ENCODE measurements at regions not wholly inside any gene's neighbourhood (a gene's known extent, or its start where the extent isn't known, plus 50 kb on each side); places are given as distances from the start of the nearest gene placed in this dataset.

DNA sequence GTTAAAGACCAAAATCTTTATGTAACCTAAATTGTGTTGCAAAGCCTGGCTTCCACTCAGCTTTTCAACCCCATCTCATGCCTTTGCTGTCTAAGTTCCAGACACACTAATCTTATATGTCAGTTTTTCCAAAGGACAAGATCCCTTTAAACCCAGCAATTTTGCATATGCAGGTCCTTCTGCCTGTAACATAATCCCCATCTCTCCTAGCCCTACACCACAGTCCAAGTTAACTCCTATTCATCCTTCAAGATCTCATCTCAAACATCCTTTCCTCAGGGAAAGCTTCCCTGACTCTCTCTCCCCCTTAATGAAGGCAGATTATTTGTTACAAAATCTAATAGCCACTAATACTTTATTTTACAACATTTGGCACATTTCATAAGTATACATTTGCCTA, 366.3 kb downstream of the PLPP3 start:
- no peak for DNase-seq

DNA sequence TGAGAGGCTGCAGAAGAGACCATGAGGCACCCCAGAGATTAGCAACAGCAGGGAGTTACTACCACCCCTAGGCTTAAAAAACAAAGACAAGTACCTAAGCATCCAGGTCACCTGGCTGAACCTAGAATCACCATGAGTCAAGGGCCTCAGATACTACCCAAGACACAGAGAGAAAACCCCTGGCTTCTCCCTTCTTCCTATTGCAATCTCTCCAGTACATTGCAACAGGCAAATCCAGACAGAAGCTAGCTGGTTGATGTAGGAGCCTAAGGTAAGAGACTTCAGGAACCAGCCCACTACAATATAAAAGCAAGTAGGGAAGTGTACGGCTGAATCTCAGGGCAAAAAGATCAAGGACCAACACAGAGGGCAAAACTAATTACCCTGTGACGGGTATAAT, 367.2 kb downstream of the PLPP3 start:
- DNase-seq = no peak

DNA sequence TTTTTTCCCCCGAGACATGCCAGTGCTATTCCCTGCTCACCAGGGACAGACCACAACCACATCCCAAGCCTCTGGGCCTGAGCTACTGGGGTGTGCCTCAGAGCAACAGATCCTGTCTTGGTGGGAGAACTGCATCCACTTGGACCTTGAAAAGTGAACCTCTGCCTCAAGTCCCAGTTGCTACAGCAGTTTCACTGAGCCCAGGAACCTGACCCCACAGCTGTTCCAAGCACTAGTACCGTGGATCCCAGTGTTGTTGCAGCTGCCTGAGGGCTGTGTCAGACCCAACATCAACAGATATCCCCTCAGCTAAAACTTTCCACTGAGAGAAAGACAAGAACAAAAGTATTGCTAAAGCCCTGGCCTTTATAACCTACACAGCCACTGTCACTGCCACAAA, 373.0 kb downstream of the PLPP3 start:
- DNase-seq = no peak

DNA sequence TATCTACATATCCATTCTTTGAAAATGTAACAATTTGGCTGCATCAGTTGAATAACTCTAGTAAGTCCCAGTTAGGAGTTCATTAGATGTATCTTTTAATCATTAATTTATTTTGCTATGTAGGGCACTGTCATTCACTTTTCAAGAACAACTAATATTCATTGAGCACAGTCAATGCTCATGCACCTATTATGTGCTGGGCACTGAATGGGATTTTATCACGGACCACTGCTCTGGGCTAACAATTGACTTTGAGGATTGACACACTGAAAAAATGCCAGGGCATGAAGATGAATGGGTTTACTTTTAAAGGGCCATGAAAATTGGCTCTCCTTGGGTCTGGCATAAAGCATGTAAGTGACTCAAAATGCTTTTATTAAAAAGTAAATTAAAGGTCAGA, 375.2 kb downstream of the PLPP3 start:
- no peak for DNase-seq

DNA sequence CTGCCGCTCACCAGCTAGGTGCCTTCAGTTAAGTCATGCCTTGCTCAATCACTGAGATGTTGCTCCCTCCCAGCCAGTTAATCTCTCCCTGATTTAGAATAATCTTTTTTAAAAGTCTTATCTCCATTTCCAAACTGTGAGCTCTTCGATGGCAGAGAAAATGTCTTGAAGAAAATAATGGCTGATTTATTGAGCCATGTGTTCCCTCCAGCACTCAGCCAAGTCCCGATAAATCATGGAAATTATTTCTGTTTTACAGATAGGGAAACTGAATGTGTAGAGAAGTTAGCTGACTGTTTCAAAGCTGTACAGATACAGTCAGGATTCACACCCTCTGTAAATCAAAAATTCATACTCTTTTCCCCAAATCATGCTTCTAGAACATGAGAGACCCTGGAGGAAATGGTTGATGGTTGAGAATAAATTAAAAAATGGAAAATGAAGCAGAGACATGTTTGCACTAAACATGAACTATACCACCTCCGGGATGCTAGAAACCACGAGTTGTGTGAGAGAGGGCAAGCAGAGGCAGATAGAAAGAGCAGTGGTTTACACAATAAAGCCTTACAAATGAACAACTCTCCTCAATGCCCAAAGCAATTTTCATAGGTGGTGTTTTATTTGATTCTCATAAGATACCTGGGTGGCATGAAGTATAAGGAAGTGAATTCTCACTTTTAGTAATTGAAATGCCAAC, 376.4 kb downstream of the PLPP3 start:
- DNase-seq = no peak

DNA sequence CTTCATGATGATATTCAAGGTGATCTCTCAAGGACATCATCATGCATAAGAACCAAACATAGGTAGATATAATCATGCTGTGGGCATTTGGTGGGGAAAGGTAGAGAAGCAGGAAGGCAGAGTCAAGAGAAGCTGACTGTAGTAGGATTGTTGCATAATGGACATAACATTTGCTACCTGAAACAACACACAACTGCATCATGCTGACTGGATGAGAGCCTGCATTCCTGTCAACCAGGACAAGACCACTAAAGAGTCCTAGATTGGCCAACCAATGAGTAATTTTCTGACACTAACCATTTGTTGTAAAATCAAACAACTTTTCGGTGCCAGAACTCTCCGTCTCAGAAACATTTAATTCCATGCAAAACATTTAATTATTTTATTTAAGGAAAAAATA, 377.2 kb downstream of the PLPP3 start:
- no peak for DNase-seq

DNA sequence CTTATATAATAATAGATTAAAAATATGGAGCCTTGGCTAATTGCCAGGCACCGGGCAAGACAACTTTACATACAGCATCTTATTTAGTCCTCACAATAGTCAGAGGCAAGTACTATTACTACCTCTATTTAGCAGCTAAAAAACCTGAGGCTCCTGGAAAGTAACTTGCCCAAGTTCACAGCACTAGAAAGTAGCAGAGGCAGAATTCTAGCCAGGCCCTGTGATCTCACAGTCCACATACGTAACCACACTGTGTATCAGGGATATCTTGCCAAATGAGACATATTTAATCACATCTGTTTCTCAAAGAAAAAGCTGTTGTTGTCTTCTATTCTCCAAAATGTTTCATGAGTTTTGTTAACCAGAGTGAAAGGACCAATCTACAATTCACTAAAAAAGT, 378.5 kb downstream of the PLPP3 start:
- DNase-seq = no peak

DNA sequence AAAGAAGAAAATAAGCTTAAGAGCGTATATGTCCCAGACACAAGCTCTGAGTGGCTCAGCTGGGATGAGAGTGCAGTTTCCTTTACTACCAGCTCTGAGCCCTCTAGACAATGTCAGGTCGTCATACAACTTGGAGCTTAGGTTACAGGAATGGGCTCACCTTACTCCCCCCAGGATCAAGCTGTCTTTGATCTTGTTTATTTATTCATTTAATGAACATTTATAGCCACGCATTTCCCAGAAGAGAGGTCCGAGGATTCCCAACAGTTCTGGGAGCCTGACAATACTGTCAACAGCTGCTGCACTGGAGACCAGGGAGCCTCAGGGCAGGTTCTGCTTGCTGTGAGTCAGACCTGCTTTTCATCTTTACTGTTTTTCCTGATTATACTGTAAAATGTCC, 378.9 kb downstream of the PLPP3 start:
- DNase-seq = no peak

DNA sequence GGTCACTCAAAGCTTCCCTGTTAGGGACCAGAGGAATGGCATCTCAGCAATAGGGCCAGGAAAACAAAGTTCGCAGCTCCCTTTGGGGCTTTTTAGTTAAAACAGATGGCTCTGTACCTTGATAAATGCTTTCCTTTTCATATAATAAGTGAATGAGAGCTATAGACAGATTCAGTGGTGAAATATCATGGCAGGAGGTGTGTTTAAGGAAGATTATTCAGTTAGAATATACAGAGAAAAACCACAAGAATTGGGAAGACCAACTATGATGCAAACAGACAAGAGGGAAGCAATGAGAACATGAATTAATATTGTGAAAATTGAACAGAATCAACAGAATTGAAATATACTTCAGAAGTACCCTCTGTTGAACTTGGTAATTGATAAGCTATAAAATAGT, 379.4 kb downstream of the PLPP3 start:
- no peak for DNase-seq

DNA sequence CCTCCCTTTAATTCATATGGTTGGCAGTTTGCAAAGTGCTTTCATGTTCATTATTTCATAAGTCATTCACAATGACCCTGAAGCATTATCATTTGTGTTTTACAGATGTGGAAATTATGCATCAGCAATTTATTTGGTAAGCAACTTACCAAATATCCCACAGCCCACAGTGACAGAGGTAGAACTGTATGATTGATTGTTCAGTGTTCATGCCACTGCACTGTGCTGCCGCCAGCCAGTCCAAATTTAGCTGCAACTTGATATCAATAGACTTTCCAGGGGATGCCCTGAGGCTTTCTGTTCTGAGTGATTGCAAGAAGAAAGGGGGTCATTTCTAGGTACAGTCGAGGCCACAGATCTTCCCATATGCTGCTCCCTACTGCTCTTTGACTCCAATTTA, 380.3 kb downstream of the PLPP3 start:
- DNase-seq = no peak

DNA sequence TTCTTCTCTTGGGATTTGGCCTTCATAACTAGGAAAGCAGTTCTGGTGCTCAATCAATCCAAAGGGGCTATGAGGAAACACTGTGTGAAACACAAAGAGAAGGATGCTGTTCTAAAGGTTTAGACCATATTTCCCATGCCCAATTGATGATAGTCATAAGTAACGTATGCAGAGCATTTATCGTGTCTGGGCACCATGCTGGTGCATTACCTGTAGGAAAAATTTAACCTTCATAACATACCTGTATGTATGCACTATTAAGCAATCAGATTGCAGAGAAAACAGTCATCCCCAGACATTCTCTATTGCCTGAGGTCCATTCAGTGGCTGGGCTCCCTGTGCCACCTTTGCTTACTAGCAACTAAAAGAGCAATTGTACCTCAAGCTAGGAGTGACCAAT, 381.4 kb downstream of the PLPP3 start:
- DNase-seq = no peak

DNA sequence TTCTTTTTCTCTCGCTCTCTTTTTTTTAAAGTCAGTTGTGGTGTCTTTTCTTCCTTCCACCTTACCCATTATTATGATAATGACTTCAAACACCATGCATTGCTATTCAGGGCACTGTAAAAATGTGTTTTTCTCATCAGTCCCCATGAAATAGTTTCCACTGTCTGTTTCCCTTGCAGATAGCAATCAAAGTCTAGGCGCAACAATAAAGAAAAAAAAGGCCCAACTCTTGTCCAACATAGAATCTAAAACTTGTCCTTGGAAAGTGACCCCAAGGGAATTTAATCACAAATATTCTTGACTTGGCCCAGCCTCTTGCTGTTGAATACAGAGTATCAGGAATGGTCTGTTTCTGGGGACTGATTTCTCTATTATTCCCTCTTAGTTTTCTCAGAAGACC, 382.5 kb downstream of the PLPP3 start:
- no peak for DNase-seq

DNA sequence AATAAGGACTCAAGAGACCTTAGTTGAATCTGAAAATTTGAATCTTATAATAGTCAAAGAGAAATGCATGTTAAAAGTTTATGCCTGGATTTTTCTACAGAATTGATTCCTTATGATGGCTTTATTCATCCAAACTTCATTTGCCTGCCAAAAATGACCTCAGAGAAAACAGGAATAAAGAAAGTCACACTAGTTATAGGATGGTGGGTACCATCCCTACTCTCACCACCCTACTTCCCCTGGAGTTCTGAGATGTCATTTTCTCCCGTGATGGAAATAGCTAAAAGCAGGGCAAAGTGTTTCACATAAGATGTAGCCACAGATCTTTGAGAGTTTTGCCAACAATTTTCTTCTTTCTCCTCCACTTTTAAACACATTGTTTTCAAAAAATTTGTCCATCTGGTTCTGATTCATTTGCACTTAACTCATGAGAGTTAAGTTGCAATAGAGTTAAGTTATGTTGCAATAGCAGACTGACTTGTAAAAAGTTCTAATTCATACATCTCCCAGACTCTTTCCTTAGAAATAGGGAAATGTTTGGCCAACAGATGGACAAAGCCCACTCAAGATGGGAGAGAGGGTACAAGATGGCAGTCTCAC, 384.6 kb downstream of the PLPP3 start:
- no peak for DNase-seq

DNA sequence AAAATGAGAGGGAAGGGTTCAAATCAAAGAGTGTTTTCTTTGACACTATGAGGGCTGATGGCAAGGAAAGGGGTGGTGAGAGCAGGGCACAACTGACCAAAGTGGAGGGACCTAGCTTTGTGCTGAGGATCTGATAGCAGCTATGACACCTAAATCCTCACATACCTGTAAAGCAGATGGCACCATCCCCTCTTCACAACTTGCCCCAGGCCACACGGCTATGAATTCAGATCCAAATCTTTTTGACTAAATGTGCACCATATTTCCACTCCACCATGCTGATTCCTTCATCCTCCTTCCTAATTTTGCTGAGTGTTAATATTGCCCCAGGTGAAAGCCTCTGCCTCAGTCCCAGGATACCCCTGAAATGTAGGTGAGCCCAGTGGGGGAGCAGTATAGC, 385.7 kb downstream of the PLPP3 start:
- DNase-seq = no peak

DNA sequence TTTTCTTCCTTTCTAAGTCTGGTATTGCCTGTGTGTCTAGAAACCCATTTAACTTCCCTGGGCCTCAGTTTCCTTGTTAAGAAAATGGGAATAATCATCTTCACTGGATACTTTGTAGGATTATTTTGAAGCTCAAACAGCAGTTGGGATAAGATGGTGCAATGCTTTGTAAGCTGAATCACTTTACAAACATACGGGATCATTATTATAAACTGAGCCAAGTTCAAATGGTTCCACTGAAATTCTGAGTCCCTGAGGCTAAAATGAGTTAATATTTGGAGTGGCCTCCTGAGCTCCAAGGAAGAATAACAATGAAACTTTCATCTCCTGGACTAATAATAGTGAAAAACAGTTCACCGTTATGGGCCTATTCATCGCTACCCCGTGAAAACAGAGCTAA, 388.0 kb downstream of the PLPP3 start:
- DNase-seq = no peak

DNA sequence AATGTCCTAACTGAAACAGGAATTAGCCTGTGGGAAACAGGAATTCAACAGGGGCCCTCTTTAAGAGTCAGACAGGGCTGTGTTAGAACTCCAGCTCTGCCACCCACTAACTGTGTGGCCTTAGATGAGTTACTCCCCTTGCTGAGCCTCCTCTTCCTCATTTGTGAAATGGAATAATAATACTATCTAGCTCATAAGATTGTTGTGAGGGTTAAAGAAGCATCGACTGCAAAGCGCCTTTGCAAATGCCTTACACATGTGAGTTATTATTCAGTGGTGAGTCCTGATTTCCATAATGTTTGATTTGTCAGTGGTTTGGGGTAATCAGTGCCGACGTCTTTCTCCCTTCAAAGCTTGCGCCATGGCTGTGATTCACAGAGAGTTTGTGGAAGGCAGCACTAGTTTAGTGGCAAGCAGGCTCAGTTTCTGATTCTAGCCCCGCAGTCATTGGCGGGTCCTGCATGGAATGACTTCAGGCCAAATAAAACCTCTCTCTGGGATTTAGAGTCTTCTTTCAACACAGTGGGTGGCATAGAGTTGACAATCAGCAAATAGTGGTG, 388.5 kb downstream of the PLPP3 start:
- DNase-seq = no peak

DNA sequence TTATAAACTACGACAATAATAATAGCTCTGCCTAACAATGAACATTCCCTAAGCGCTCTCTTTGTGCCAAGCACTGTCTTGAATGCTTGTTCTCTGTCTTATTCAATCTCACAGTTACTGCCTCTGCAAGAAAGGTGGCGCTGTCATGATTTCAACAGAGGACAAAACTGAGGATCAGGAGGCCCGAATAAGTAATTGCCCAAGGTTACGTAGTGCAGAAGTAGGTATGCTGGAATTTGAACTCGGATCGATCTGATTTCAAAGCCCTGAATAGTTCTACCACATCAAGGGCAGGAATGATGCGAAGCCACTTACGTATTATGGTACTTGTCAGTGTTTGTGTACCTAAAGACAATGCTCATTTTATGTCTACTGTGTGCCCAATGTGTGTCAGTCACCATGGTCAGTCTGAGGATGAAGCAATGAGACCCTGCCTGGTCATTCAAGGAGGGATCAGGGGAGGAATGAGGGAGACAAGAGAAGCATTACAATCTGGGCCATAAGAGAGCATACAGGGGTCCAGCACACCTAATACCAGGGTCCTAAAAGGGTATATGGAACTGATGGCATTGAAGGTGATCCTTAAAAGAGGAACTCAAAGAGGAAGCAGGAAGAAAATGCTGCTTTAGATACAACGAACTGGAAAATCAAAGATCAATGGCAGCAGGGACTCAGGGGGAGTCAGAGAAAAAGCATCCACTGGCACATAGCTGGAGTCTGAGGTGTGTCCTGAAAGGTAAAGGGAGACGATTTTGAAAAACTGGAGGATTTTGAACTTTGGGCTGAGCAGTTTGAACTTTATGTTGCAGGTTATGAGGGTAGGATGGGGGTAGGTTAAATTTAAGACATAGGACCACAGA, 389.2 kb downstream of the PLPP3 start:
- DNase-seq = no peak

DNA sequence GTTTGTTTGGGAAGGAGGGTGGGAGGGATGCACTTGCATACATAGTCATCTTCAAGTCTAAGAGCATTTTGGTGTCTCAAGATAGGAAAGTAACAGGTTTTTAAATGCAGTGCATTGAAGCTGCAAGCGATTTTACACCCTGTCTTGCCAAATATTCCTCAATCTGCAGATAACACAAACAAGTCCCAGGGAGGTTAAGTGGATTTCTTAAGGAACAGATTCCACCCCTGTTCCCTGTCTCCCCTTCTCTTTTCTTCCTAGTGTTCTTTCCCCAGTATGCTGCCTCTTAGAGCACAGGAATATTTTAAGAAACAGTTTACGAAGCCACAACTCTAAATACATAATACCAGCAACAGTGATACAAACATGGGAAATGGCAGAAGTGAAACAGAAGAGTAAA, 389.9 kb downstream of the PLPP3 start:
- DNase-seq = no peak

DNA sequence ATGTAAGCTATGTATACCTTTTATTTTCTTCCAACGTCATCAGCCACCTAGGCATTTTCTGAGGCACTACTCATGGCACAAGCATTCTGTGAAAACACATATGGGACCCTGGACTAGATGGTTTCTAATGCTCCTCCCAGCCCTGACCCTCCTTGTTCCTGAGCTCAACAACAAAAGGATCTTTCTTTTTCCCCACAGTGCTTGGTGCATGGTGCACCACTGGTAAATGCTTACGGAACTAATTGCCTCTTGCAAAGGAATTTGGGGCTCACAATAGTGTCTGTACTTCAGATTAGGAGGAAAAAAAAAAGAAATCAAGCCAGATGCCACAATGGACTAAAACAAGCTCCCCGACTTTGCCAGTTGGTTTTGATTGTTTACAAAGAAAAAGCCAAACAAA, 390.5 kb downstream of the PLPP3 start:
- DNase-seq = no peak

DNA sequence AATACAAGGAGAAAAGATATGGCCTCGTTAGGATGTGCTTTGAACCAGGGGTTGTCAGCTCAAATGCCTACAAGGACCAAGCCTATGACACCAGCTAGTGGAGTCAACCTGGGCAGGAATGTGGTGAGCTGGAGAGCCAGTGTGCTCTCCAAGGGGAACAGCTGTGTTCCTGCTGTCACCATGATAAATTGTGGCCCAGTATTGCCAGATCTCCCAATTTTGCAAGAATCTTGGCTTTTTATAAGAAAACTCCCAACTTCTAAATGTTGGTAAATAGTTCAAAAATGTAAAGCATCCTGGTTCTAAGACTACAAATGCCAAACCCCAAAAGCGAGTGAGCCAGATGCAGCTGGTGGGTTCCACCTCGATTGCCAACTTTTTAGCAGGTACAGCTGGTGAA, 391.1 kb downstream of the PLPP3 start:
- DNase-seq = no peak

DNA sequence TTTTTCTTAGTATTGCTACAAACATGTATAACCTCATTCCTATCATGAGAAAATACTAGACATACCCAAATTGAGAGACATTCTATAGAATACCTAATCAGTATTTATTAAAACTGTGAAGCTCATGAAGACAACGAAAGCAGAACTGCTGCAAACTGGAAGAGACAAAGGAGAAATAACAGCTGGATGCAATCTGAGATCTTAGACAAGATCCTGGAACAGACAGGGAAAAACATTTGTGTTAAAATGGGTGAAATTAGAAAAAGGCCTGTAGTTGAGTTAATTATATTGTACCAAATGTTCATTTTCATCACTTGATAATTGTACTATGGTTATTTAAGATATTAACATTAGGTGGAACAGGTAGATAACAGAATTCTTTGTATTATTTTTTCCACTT, 392.0 kb downstream of the PLPP3 start:
- no peak for DNase-seq

DNA sequence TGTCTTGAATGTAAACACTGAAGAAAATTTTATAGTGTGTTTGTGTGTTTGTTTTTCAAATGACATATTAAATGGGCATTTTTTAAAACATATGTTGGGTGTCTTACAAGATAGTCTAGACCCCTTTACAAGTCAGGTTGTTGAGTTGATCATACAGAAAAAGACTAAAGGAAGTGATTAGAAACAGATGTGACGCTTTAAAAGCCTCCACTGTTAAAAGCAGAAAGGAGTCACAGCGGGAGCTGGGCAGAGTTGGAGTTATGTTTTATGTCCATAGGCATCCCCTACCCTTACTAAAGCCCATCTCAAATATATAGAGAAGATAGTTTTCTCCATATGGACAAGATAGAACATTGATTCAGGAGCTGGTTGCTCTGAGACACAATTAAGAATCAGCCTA, 393.9 kb downstream of the PLPP3 start:
- DNase-seq = no peak

DNA sequence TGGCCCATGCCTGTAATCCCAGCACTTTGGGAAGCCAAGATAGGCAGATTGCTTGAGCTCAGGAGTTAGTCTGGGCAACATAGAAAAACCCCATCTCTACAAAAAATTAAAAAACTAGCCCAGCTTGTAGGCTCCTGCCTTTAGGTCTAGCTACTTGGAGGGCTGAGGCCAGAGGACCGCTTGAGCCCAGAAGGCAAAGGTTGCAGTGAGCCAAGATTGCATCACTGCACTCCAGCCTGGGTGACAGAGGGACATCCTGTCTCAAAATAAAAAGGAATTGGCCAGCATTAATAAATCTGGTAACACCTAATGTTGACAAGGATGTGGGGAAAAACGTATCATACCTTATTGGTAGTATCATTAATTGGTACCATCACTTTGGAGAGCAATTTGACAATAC, 396.2 kb downstream of the PLPP3 start:
- no peak for DNase-seq

Data from bone marrow (tissue), 2 donors.